Tibial nerve (tissue), 4 donors: ENCODE measurements at regions not wholly inside any gene's neighbourhood (a gene's known extent, or its start where the extent isn't known, plus 50 kb on each side); places are given as distances from the start of the nearest gene placed in this dataset.

ENCODE experiments used
- EP300 ChIP-seq, 2 donors: sonication (generic); formaldehyde crosslinking; IDR thresholded peaks; one replicate each; pipeline ENCODE4 v1.6.1; 2017; ENCODE audit warnings: antibody characterized with exemption in 2 of 2, mild to moderate bottlenecking in 1 of 2
- POLR2A ChIP-seq, 2 donors: fragments of 450-650 bp; IDR thresholded peaks; one replicate each; pipeline ENCODE4 v1.6.1; 2017; ENCODE audit warnings: antibody characterized with exemption in 2 of 2, mild to moderate bottlenecking in 2 of 2, moderate library complexity in 2 of 2
- TF ChIP-seq, protein P1 (sequence below), 5 experiments: fragments of 200-600 bp in 3 of 5; fragments of 450-650 bp in 2 of 5; sonication (generic) in 3 of 5; IDR thresholded peaks; one replicate each; pipeline ENCODE4 v1.5.1; 2016 to 2019; ENCODE audit warnings: antibody characterized with exemption in 5 of 5, mild to moderate bottlenecking in 3 of 5, moderate library complexity in 2 of 5

GRCh38 chr2:2516386-2516785 is 185.3 kb upstream of the MYT1L start:
- TF ChIP-seq, protein P1, sequence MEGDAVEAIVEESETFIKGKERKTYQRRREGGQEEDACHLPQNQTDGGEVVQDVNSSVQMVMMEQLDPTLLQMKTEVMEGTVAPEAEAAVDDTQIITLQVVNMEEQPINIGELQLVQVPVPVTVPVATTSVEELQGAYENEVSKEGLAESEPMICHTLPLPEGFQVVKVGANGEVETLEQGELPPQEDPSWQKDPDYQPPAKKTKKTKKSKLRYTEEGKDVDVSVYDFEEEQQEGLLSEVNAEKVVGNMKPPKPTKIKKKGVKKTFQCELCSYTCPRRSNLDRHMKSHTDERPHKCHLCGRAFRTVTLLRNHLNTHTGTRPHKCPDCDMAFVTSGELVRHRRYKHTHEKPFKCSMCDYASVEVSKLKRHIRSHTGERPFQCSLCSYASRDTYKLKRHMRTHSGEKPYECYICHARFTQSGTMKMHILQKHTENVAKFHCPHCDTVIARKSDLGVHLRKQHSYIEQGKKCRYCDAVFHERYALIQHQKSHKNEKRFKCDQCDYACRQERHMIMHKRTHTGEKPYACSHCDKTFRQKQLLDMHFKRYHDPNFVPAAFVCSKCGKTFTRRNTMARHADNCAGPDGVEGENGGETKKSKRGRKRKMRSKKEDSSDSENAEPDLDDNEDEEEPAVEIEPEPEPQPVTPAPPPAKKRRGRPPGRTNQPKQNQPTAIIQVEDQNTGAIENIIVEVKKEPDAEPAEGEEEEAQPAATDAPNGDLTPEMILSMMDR (IDR thresholded peaks at IDR 0.05) = no peak
- no peak for TF ChIP-seq POLR2A (IDR thresholded peaks at IDR 0.05)
- TF ChIP-seq EP300 (IDR thresholded peaks at IDR 0.05) = no peak
